H9 (cell line): ENCODE measurements at regions not wholly inside any gene's neighbourhood (a gene's known extent, or its start where the extent isn't known, plus 50 kb on each side); places are given as distances from the start of the nearest gene placed in this dataset.

Source experiments
- DNase-seq: peaks from one replicate; pipeline ENCODE4 v3.0.0-alpha.2; 2017
- H2AFZ ChIP-seq: one replicate; pipeline ENCODE4 v1.6.1; 2013; ENCODE audit warnings: mild to moderate bottlenecking, low read length, control low read depth, moderate library complexity
- H2AK5ac ChIP-seq: 2 replicates; pipeline ENCODE4 v1.6.1; 2013; ENCODE audit warnings: low read length, control low read depth, mixed read lengths; ENCODE audit not compliant: insufficient read length
- H2BK120ac ChIP-seq: one replicate; pipeline ENCODE4 v1.6.1; 2013; ENCODE audit warnings: low read depth, mild to moderate bottlenecking, low read length, control low read depth, inconsistent platforms; ENCODE audit not compliant: poor library complexity, severe bottlenecking
- H2BK12ac ChIP-seq: 2 replicates; pipeline ENCODE4 v1.6.1; 2013; ENCODE audit warnings: low read length, control low read depth, mixed read lengths, low read depth; ENCODE audit not compliant: insufficient read length
- H2BK15ac ChIP-seq: 2 replicates; pipeline ENCODE4 v1.6.1; 2013; ENCODE audit warnings: low read depth, low read length, control low read depth
- H2BK20ac ChIP-seq: one replicate; pipeline ENCODE4 v1.6.1; 2013; ENCODE audit warnings: low read depth, mild to moderate bottlenecking, low read length, control low read depth, inconsistent platforms; ENCODE audit not compliant: poor library complexity, severe bottlenecking
- H2BK5ac ChIP-seq: 2 replicates; pipeline ENCODE4 v1.6.1; 2013; ENCODE audit warnings: low read length, control low read depth, mixed read lengths; ENCODE audit not compliant: insufficient read length
- H3K14ac ChIP-seq: 2 replicates; pipeline ENCODE4 v1.6.1; 2013; ENCODE audit warnings: low read length, control low read depth; ENCODE audit not compliant: insufficient read depth
- H3K18ac ChIP-seq: 2 replicates; pipeline ENCODE4 v1.6.1; 2013; ENCODE audit warnings: low read depth, mild to moderate bottlenecking, mixed read lengths, low read length, control low read depth; ENCODE audit not compliant: insufficient read length
- H3K23ac ChIP-seq: 2 replicates; pipeline ENCODE4 v1.6.1; 2013; ENCODE audit warnings: low read length, control low read depth, mixed read lengths, low read depth; ENCODE audit not compliant: insufficient read length
- H3K23me2 ChIP-seq: 2 replicates; pipeline ENCODE4 v1.6.1; 2013; ENCODE audit warnings: low read depth, mild to moderate bottlenecking, mixed read lengths, low read length, control low read depth; ENCODE audit not compliant: insufficient read length, poor library complexity, severe bottlenecking
- H3K27ac ChIP-seq: 2 replicates; pipeline ENCODE4 v1.5.1; 2013; ENCODE audit warnings: low read length, control low read depth, mixed read lengths, low read depth; ENCODE audit not compliant: insufficient read length
- H3K27me3 ChIP-seq: 2 replicates; pipeline ENCODE4 v1.6.1; 2013; ENCODE audit warnings: low read length, control low read depth, inconsistent platforms; ENCODE audit not compliant: insufficient read depth
- H3K4ac ChIP-seq: 2 replicates; pipeline ENCODE4 v1.6.1; 2013; ENCODE audit warnings: low read depth, mild to moderate bottlenecking, control low read depth, inconsistent platforms, low read length, moderate library complexity
- H3K4me1 ChIP-seq: 2 replicates; pipeline ENCODE4 v1.6.1; 2013; ENCODE audit warnings: low read length, control low read depth, inconsistent platforms; ENCODE audit not compliant: insufficient read depth
- H3K4me2 ChIP-seq: 2 replicates; pipeline ENCODE4 v1.6.1; 2013; ENCODE audit warnings: low read length, control low read depth, mixed read lengths; ENCODE audit not compliant: insufficient read length, insufficient read depth
- H3K56ac ChIP-seq: 2 replicates; pipeline ENCODE4 v1.6.1; 2013; ENCODE audit warnings: low read depth, mild to moderate bottlenecking, mixed read lengths, low read length, control low read depth; ENCODE audit not compliant: insufficient read length
- H3K79me1 ChIP-seq: 2 replicates; pipeline ENCODE4 v1.6.1; 2013; ENCODE audit warnings: low read depth, mild to moderate bottlenecking, moderate library complexity, low read length, control low read depth, inconsistent platforms; ENCODE audit not compliant: insufficient read depth, poor library complexity, severe bottlenecking
- H3K79me2 ChIP-seq: 2 replicates; pipeline ENCODE4 v1.6.1; 2013; ENCODE audit warnings: low read length, control low read depth, inconsistent platforms; ENCODE audit not compliant: insufficient read depth
- H3K9ac ChIP-seq: 2 replicates; pipeline ENCODE4 v1.6.1; 2013; ENCODE audit warnings: low read length, control low read depth, mixed read lengths; ENCODE audit not compliant: insufficient read length; ENCODE audit errors: extremely low read depth
- H3K9me3 ChIP-seq: one replicate; pipeline ENCODE4 v1.6.1; 2013; ENCODE audit warnings: low read depth, low read length, inconsistent platforms; ENCODE audit not compliant: control insufficient read depth
- H3T11ph ChIP-seq: one replicate; pipeline ENCODE4 v1.6.1; 2013; ENCODE audit warnings: mild to moderate bottlenecking, low read length, control low read depth, inconsistent platforms
- H4K20me1 ChIP-seq: one replicate; pipeline ENCODE4 v1.6.1; 2013; ENCODE audit not compliant: control insufficient read depth, insufficient read length, insufficient read depth
- H4K5ac ChIP-seq: 2 replicates; pipeline ENCODE4 v1.6.1; 2013; ENCODE audit warnings: low read depth, mild to moderate bottlenecking, mixed read lengths, low read length, control low read depth; ENCODE audit not compliant: insufficient read length
- H4K8ac ChIP-seq: replicated peaks from 2 replicates; pipeline ENCODE4 v1.6.1; 2013; ENCODE audit warnings: low read length, control low read depth, mixed read lengths, low read depth; ENCODE audit not compliant: insufficient read length
- H4K91ac ChIP-seq: 2 replicates; pipeline ENCODE4 v1.6.1; 2013; ENCODE audit warnings: low read depth, mild to moderate bottlenecking, moderate library complexity, mixed read lengths, low read length, control low read depth; ENCODE audit not compliant: insufficient read length
- H3K27ac Mint-ChIP-seq, 3 experiments: 2 replicates in 2 of 3; 3 replicates in 1 of 3; pipeline ENCODE4 v1.8.0; 2020 to 2021; ENCODE audit warnings: mixed read lengths in 3 of 3, mild to moderate bottlenecking in 1 of 3, moderate library complexity in 1 of 3
- H3K27me3 Mint-ChIP-seq: 2 replicates; pipeline ENCODE4 v1.8.0; 2021; ENCODE audit warnings: low read depth, mild to moderate bottlenecking, moderate library complexity, mixed read lengths
- H3K36me3 Mint-ChIP-seq, 3 experiments: 2 replicates in 2 of 3; 3 replicates in 1 of 3; pipeline ENCODE4 v1.8.0; 2020 to 2021; ENCODE audit warnings: low read depth in 3 of 3, mixed read lengths in 3 of 3; ENCODE audit not compliant: insufficient read depth in 1 of 3
- H3K4me1 Mint-ChIP-seq, 2 experiments: 2 replicates each; pipeline ENCODE4 v1.8.0; 2020; ENCODE audit warnings: mixed read lengths in 2 of 2
- H3K4me3 Mint-ChIP-seq, 2 experiments: 2 replicates in 1 of 2; 3 replicates in 1 of 2; pipeline ENCODE4 v1.8.0; 2020 to 2021; ENCODE audit warnings: mild to moderate bottlenecking in 2 of 2, mixed read lengths in 2 of 2, moderate library complexity in 1 of 2
- H3K9me3 Mint-ChIP-seq, 2 experiments: 2 replicates in 1 of 2; 3 replicates in 1 of 2; pipeline ENCODE4 v1.8.0; 2020; ENCODE audit warnings: mild to moderate bottlenecking in 2 of 2, mixed read lengths in 2 of 2, moderate library complexity in 1 of 2
- CTCF ChIP-seq: fragments of 200-600 bp; sonication (generic); conservative IDR thresholded peaks from 3 replicates; pipeline ENCODE4 v1.8.0; 2021; ENCODE audit warnings: antibody characterized with exemption, mild to moderate bottlenecking
- WGBS: extraction: QIAGEN DNeasy Blood & Tissue Kit; methylation state at CpG from one replicate; pipeline ENCODE4 v1.1.7; 2013; ENCODE audit warnings: missing lambda C conversion rate, low lambda C conversion rate, mixed read lengths; ENCODE audit not compliant: insufficient read length; ENCODE audit errors: extremely low coverage; 5-methylcytosine and 5-hydroxymethylcytosine counted together

DNA sequence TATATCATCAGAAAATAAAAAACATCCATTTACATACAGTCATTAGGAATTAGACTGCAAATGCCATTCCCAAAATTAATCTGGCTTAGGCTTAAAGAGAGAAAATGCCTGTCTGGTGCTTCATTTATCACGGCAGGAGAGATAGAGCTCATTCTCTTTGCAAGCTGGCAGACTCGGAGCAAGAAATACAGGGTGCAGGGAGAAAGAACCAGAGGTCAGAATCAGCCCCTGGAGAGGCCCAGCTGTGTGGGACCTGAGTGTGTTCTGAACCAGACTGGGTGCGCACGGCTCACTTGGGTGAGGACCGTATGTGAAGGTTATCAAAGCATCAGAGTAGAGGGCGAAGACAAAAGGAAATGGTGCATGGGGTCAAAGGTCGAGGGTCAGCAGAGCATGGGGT lies 227.8 kb downstream of the ACKR3 start:
- peaks cover under 1 to 2% of the 10 kb centered on the region in 2 experiments; a peak in 4 of 5 replicates for H3K9me3 Mint-ChIP-seq
- peaks cover 0 to 3% (median under 1%) of the 10 kb centered on the region in 3 experiments; a peak in 2 of 7 replicates for H3K36me3 Mint-ChIP-seq
- H3K27me3 Mint-ChIP-seq: peaks cover 12% of the 10 kb centered on the region
- Histone ChIP-seq H3K18ac (no peak overlapping the region), H2AK5ac (no peak overlapping the region), H2AFZ (no peak overlapping the region), H3K9me3 (no peaks in the 10 kb centered on the region), H4K8ac (no peak overlapping the region), H3K79me2 (no peaks in the 10 kb centered on the region), H3K23ac (no peak overlapping the region), H3K27me3 (no peaks in the 10 kb centered on the region), H3K4ac (no peak overlapping the region), H2BK120ac (no peak overlapping the region), H3T11ph (no peak overlapping the region), H3K27ac (no peak overlapping the region), H3K9ac (no peak overlapping the region), H3K4me2 (no peak overlapping the region), H3K14ac (no peak overlapping the region), H2BK15ac (no peak overlapping the region), H3K4me1 (no peaks in the 10 kb centered on the region), H2BK12ac (no peak overlapping the region), H2BK5ac (no peak overlapping the region), H2BK20ac (no peak overlapping the region), H3K23me2 (no peaks in the 10 kb centered on the region), H3K56ac (no peak overlapping the region), H4K20me1 (no peaks in the 10 kb centered on the region), H4K5ac (no peak overlapping the region), H4K91ac (no peak overlapping the region), H3K79me1 (no peaks in the 10 kb centered on the region)
- peaks cover 4 to 8% of the 10 kb centered on the region in 2 experiments; a peak in 3 of 4 replicates for H3K4me1 Mint-ChIP-seq
- TF ChIP-seq CTCF: no peak
- no CpG with 5 or more reads among the region's 7 CpGs for WGBS
- DNase-seq: no peak
- H3K27ac Mint-ChIP-seq: no peak overlapping the region; a peak in 1 of 7 replicates
- H3K4me3 Mint-ChIP-seq: no peak overlapping the region
